ENCODE measurements at regions not wholly inside any gene's neighbourhood (a gene's known extent, or its start where the extent isn't known, plus 50 kb on each side); places are given as distances from the start of the nearest gene placed in this dataset.
"Not testable (repeated sequence)": the region's sequence is repeated elsewhere in the genome, so short reads cannot be mapped to it uniquely, and the experiment has no call there.

GRCh38 chr1:117719004-117719403, 113.2 kb downstream of the TENT5C start:
- no peaks in the 10 kb centered on the region for H3K9me3 ChIP-seq (ENCODE audit: low read depth, low read length)
- no peak overlapping the region for H3K4me3 ChIP-seq (ENCODE audit: low read length)
- H3K27me3 ChIP-seq (ENCODE audit: insufficient read depth, low read length): no peaks in the 10 kb centered on the region
- H3K4me1 ChIP-seq (ENCODE audit: insufficient read depth, low read length): no peaks in the 10 kb centered on the region

- H3K9me3 ChIP-seq (ENCODE audit: low read depth, low read length): peaks cover 8% of the 10 kb centered on the region
- H3K4me1 ChIP-seq (ENCODE audit: insufficient read depth, low read length): peaks cover 3% of the 10 kb centered on the region
- no peaks in the 10 kb centered on the region for H3K27me3 ChIP-seq (ENCODE audit: insufficient read depth, low read length)
- H3K4me3 ChIP-seq (ENCODE audit: low read length): no peak overlapping the region
Measured at GRCh38 chr1:117732065-117732797, 126.4 kb downstream of the TENT5C start.

GRCh38 chr1:117732956-117733355, 127.1 kb downstream of the TENT5C start:
- Histone ChIP-seq H3K4me1 (ENCODE audit: insufficient read depth, low read length) (peaks cover 3% of the 10 kb centered on the region), H3K9me3 (ENCODE audit: low read depth, low read length) (peaks cover 5% of the 10 kb centered on the region), H3K27me3 (ENCODE audit: insufficient read depth, low read length) (no peaks in the 10 kb centered on the region), H3K4me3 (ENCODE audit: low read length) (no peak overlapping the region)

GRCh38 chr1:117734403-117734802, 128.6 kb downstream of the TENT5C start:
- H3K27me3 ChIP-seq (ENCODE audit: insufficient read depth, low read length): no peaks in the 10 kb centered on the region
- H3K4me3 ChIP-seq (ENCODE audit: low read length): no peak overlapping the region
- H3K4me1 ChIP-seq (ENCODE audit: insufficient read depth, low read length): peaks cover 3% of the 10 kb centered on the region
- H3K9me3 ChIP-seq (ENCODE audit: low read depth, low read length): no peaks in the 10 kb centered on the region

- Histone ChIP-seq H3K4me1 (ENCODE audit: insufficient read depth, low read length) (peaks cover 3% of the 10 kb centered on the region), H3K4me3 (ENCODE audit: low read length) (peak overlapping the region; percentile 12), H3K27me3 (ENCODE audit: insufficient read depth, low read length) (no peaks in the 10 kb centered on the region), H3K9me3 (ENCODE audit: low read depth, low read length) (no peaks in the 10 kb centered on the region)
Measured at GRCh38 chr1:117735045-117735992, 129.5 kb downstream of the TENT5C start.

- Histone ChIP-seq H3K9me3 (ENCODE audit: low read depth, low read length) (no peaks in the 10 kb centered on the region), H3K4me1 (ENCODE audit: insufficient read depth, low read length) (peaks cover 1% of the 10 kb centered on the region)
Measured at GRCh38 chr1:117739504-117739903, 133.7 kb downstream of the TENT5C start.

GRCh38 chr1:117740496-117740895, 134.6 kb downstream of the TENT5C start:
- Histone ChIP-seq H3K4me3 (ENCODE audit: low read length) (no peak overlapping the region), H3K9me3 (ENCODE audit: low read depth, low read length) (no peaks in the 10 kb centered on the region), H3K27me3 (ENCODE audit: insufficient read depth, low read length) (peaks cover 4% of the 10 kb centered on the region), H3K4me1 (ENCODE audit: insufficient read depth, low read length) (no peaks in the 10 kb centered on the region)

More at GRCh38 chr1:117739504-117739903, 133.7 kb downstream of the TENT5C start:
- Histone ChIP-seq H3K27me3 (ENCODE audit: insufficient read depth, low read length) (peaks cover 4% of the 10 kb centered on the region), H3K4me3 (ENCODE audit: low read length) (no peak overlapping the region)

GRCh38 chr1:117746565-117746964, 140.7 kb downstream of the TENT5C start:
- not testable (repeated sequence) for H3K4me3 ChIP-seq (ENCODE audit: low read length); H3K4me1 ChIP-seq (ENCODE audit: insufficient read depth, low read length); H3K27me3 ChIP-seq (ENCODE audit: insufficient read depth, low read length); H3K9me3 ChIP-seq (ENCODE audit: low read depth, low read length)

GRCh38 chr1:117747605-117748004, 141.8 kb downstream of the TENT5C start:
- H3K4me1 ChIP-seq (ENCODE audit: insufficient read depth, low read length): no peaks in the 10 kb centered on the region
- no peaks in the 10 kb centered on the region for H3K9me3 ChIP-seq (ENCODE audit: low read depth, low read length)
- no peak overlapping the region for H3K4me3 ChIP-seq (ENCODE audit: low read length)
- H3K27me3 ChIP-seq (ENCODE audit: insufficient read depth, low read length): peaks cover 4% of the 10 kb centered on the region

- Histone ChIP-seq H3K4me3 (ENCODE audit: low read length) (no peak overlapping the region), H3K4me1 (ENCODE audit: insufficient read depth, low read length) (peaks cover 5% of the 10 kb centered on the region), H3K9me3 (ENCODE audit: low read depth, low read length) (no peaks in the 10 kb centered on the region), H3K27me3 (ENCODE audit: insufficient read depth, low read length) (peaks cover 5% of the 10 kb centered on the region)
Measured at GRCh38 chr1:117751321-117751720, 145.5 kb downstream of the TENT5C start.

GRCh38 chr1:117752661-117753060, 146.8 kb downstream of the TENT5C start:
- Histone ChIP-seq H3K27me3 (ENCODE audit: insufficient read depth, low read length) (peaks cover 5% of the 10 kb centered on the region), H3K4me1 (ENCODE audit: insufficient read depth, low read length) (peaks cover 5% of the 10 kb centered on the region), H3K4me3 (ENCODE audit: low read length) (no peak overlapping the region), H3K9me3 (ENCODE audit: low read depth, low read length) (no peaks in the 10 kb centered on the region)

GRCh38 chr1:117753232-117753631, 147.4 kb downstream of the TENT5C start:
- peaks cover 5% of the 10 kb centered on the region for H3K27me3 ChIP-seq (ENCODE audit: insufficient read depth, low read length)
- peaks cover 5% of the 10 kb centered on the region for H3K4me1 ChIP-seq (ENCODE audit: insufficient read depth, low read length)
- no peaks in the 10 kb centered on the region for H3K9me3 ChIP-seq (ENCODE audit: low read depth, low read length)
- H3K4me3 ChIP-seq (ENCODE audit: low read length): no peak overlapping the region

GRCh38 chr1:117753652-117754051, 147.8 kb downstream of the TENT5C start:
- no peak overlapping the region for H3K4me3 ChIP-seq (ENCODE audit: low read length)

GRCh38 chr1:117754061-117754969, 148.5 kb downstream of the TENT5C start:
- Histone ChIP-seq H3K4me3 (ENCODE audit: low read length) (no peak overlapping the region), H3K27me3 (ENCODE audit: insufficient read depth, low read length) (peaks cover 5% of the 10 kb centered on the region), H3K4me1 (ENCODE audit: insufficient read depth, low read length) (peaks cover 5% of the 10 kb centered on the region), H3K9me3 (ENCODE audit: low read depth, low read length) (no peaks in the 10 kb centered on the region)

More at GRCh38 chr1:117753652-117754051, 147.8 kb downstream of the TENT5C start:
- peaks cover 5% of the 10 kb centered on the region for H3K4me1 ChIP-seq (ENCODE audit: insufficient read depth, low read length)
- H3K27me3 ChIP-seq (ENCODE audit: insufficient read depth, low read length): peaks cover 5% of the 10 kb centered on the region
- H3K9me3 ChIP-seq (ENCODE audit: low read depth, low read length): no peaks in the 10 kb centered on the region

All from mononuclear cell (primary cell).